Right lobe of liver (tissue), 4 donors: ENCODE measurements at regions not wholly inside any gene's neighbourhood (a gene's known extent, or its start where the extent isn't known, plus 50 kb on each side); places are given as distances from the start of the nearest gene placed in this dataset.

ENCODE experiments used
- POLR2A ChIP-seq: fragments of 450-650 bp; IDR thresholded peaks from one replicate; pipeline ENCODE4 v1.6.1; 2017; ENCODE audit warnings: antibody characterized with exemption, mild to moderate bottlenecking
- TF ChIP-seq, protein P1 (sequence below), 4 donors: fragments of 200-600 bp in 3 of 4; fragments of 450-650 bp in 1 of 4; IDR thresholded peaks; one replicate each; pipeline versions ENCODE4 v1.5.1 to v1.8.0; 2016 to 2022; ENCODE audit warnings: antibody characterized with exemption in 4 of 4, mild to moderate bottlenecking in 2 of 4
- donor health status: DM: no; HTN: no; CAD: no.
- donor health status: DM: no; HTN: no; CAD: no.
- donor health status: DM: no; HTN: yes; CAD: no.

DNA sequence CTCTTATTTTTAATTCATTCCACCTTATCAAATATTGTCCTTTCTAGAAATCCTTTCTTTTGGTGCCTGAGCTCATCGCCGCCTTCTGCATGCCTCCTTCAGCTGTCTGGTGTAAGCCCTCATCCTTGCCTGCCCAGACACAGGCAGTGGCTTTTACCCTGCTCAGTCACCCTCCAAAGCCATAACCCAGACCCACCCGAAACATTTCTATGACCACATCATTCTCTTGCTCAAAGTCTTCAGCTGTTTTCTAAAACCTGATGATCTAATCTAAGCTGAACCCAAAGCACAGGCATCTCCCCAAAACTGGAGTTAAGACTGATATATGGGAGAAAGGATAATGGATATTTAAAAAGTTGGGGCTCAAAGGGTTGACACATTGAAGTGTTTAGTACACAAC, 753.7 kb upstream of the SGCG start:
- TF ChIP-seq, protein P1, sequence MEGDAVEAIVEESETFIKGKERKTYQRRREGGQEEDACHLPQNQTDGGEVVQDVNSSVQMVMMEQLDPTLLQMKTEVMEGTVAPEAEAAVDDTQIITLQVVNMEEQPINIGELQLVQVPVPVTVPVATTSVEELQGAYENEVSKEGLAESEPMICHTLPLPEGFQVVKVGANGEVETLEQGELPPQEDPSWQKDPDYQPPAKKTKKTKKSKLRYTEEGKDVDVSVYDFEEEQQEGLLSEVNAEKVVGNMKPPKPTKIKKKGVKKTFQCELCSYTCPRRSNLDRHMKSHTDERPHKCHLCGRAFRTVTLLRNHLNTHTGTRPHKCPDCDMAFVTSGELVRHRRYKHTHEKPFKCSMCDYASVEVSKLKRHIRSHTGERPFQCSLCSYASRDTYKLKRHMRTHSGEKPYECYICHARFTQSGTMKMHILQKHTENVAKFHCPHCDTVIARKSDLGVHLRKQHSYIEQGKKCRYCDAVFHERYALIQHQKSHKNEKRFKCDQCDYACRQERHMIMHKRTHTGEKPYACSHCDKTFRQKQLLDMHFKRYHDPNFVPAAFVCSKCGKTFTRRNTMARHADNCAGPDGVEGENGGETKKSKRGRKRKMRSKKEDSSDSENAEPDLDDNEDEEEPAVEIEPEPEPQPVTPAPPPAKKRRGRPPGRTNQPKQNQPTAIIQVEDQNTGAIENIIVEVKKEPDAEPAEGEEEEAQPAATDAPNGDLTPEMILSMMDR (IDR thresholded peaks at IDR 0.05): no peak
- no peak for TF ChIP-seq POLR2A
